GM12872 (cell line): ENCODE measurements at regions not wholly inside any gene's neighbourhood (a gene's known extent, or its start where the extent isn't known, plus 50 kb on each side); places are given as distances from the start of the nearest gene placed in this dataset.

Experiments used
- CTCF ChIP-seq: IDR thresholded peaks from 3 replicates; pipeline ENCODE4 v1.5.1; 2011; ENCODE audit warnings: low read depth, mild to moderate bottlenecking, low read length, moderate library complexity; ENCODE audit not compliant: insufficient read depth

GRCh38 chr14:31977001-31977556 is 100.0 kb upstream of the ARHGAP5 start:
- TF ChIP-seq CTCF, result no peak

GRCh38 chr14:31978423-31978822 is 98.7 kb upstream of the ARHGAP5 start:
- TF ChIP-seq CTCF, result no peak

- no peak for TF ChIP-seq CTCF
Observed at GRCh38 chr14:31982642-31983041, 94.5 kb upstream of the ARHGAP5 start.

GRCh38 chr14:31986405-31986804 is 90.7 kb upstream of the ARHGAP5 start:
- no peak for TF ChIP-seq CTCF

GRCh38 chr14:31987721-31988120 is 89.4 kb upstream of the ARHGAP5 start:
- no peak for TF ChIP-seq CTCF

GRCh38 chr14:31988244-31988643 is 88.9 kb upstream of the ARHGAP5 start:
- no peak for TF ChIP-seq CTCF

GRCh38 chr14:31990183-31990857 is 86.8 kb upstream of the ARHGAP5 start:
- no peak for TF ChIP-seq CTCF
